IMR-90 (cell line): ENCODE measurements at regions not wholly inside any gene's neighbourhood (a gene's known extent, or its start where the extent isn't known, plus 50 kb on each side); places are given as distances from the start of the nearest gene placed in this dataset.

Experiments
- ATAC-seq: fragments of 200-7000 bp; cut with Tn5 transposase; 2 replicates; pipeline ENCODE4 v1.9.1; 2020; ENCODE audit warnings: low read depth, mild to moderate bottlenecking, moderate library complexity
- BruUV-seq: library from RNA; stranded (reverse); fragments of 400-500 nt; replicated peaks from 2 replicates; lab custom pipeline; 2021; lab: Mats Ljungman, UMichigan
- CTCF ChIA-PET: fragments of 300-600 bp; formaldehyde crosslinking; extraction: SDS; loops from one replicate; lab custom pipeline; 2021; ENCODE audit warnings: antibody characterized with exemption; lab: Yijun Ruan, JAX
- POLR2A ChIA-PET: fragments of 300-600 bp; sonication (Branson Sonifier 250); formaldehyde crosslinking; loops from one replicate; lab custom pipeline; 2022; ENCODE audit warnings: antibody characterized with exemption; ENCODE audit not compliant: unreplicated experiment; lab: Charles Lee
- DNase-seq: peaks from one replicate; pipeline ENCODE4 v3.0.0; 2013
- H2AFZ ChIP-seq: replicated peaks from 2 replicates; pipeline ENCODE3; 2013; ENCODE audit warnings: low read length, mild to moderate bottlenecking; ENCODE audit not compliant: poor library complexity
- H2AK5ac ChIP-seq: 2 replicates; pipeline ENCODE4 v1.6.1; 2013; ENCODE audit warnings: low read depth, low read length, inconsistent platforms
- H2AK9ac ChIP-seq: replicated peaks from 2 replicates; pipeline ENCODE3; 2013; ENCODE audit warnings: mild to moderate bottlenecking, low read depth, low read length, moderate library complexity; ENCODE audit not compliant: poor library complexity
- H2BK120ac ChIP-seq: 2 replicates; pipeline ENCODE4 v1.6.1; 2013; ENCODE audit warnings: low read depth, low read length, inconsistent platforms
- H2BK15ac ChIP-seq: 3 replicates; pipeline ENCODE4 v1.6.1; 2013; ENCODE audit warnings: low read depth, low read length, inconsistent platforms
- H2BK20ac ChIP-seq: 2 replicates; pipeline ENCODE4 v1.6.1; 2013; ENCODE audit warnings: low read depth, mild to moderate bottlenecking, inconsistent platforms, low read length, moderate library complexity
- H2BK5ac ChIP-seq: 2 replicates; pipeline ENCODE4 v1.6.1; 2013; ENCODE audit warnings: mild to moderate bottlenecking, low read depth, low read length, inconsistent platforms; ENCODE audit not compliant: poor library complexity, severe bottlenecking
- H3K14ac ChIP-seq: replicated peaks from 2 replicates; pipeline ENCODE4 v1.6.1; 2013; ENCODE audit warnings: low read depth, low read length, inconsistent platforms
- H3K18ac ChIP-seq: 2 replicates; pipeline ENCODE4 v1.6.1; 2013; ENCODE audit warnings: low read depth, low read length, control low read depth
- H3K23ac ChIP-seq: 2 replicates; pipeline ENCODE4 v1.6.1; 2013; ENCODE audit warnings: low read depth, low read length, inconsistent platforms
- H3K27ac ChIP-seq: 2 replicates; pipeline ENCODE4 v1.5.1; 2013; ENCODE audit warnings: mild to moderate bottlenecking, control low read depth, low read length; ENCODE audit not compliant: insufficient read depth
- H3K27me3 ChIP-seq: 2 replicates; pipeline ENCODE4 v1.6.1; 2013; ENCODE audit warnings: low read length; ENCODE audit not compliant: control insufficient read depth, insufficient read depth
- H3K36me3 ChIP-seq: 2 replicates; pipeline ENCODE4 v1.6.1; 2013; ENCODE audit warnings: low read length, mixed read lengths; ENCODE audit not compliant: control insufficient read depth, insufficient read depth
- H3K4ac ChIP-seq: 2 replicates; pipeline ENCODE4 v1.6.1; 2013; ENCODE audit warnings: low read depth, low read length, inconsistent platforms
- H3K4me1 ChIP-seq: 2 replicates; pipeline ENCODE4 v1.6.1; 2013; ENCODE audit warnings: low read length, mixed read lengths; ENCODE audit not compliant: control insufficient read depth, insufficient read depth
- H3K4me2 ChIP-seq: 2 replicates; pipeline ENCODE4 v1.6.1; 2013; ENCODE audit warnings: low read depth, mild to moderate bottlenecking, control low read depth, low read length, moderate library complexity
- H3K4me3 ChIP-seq: 2 replicates; pipeline ENCODE4 v1.5.1; 2013; ENCODE audit warnings: low read depth, mild to moderate bottlenecking, control low read depth, low read length, moderate library complexity; ENCODE audit not compliant: insufficient read depth
- H3K56ac ChIP-seq: 2 replicates; pipeline ENCODE4 v1.6.1; 2013; ENCODE audit warnings: low read length, inconsistent platforms; ENCODE audit not compliant: insufficient read depth; ENCODE audit errors: extremely low read depth
- H3K79me1 ChIP-seq, 2 experiments: 2 replicates each; pipeline ENCODE4 v1.6.1; 2013; ENCODE audit warnings: low read length in 2 of 2, inconsistent platforms in 1 of 2, low read depth in 1 of 2
- H3K9ac ChIP-seq: 2 replicates; pipeline ENCODE4 v1.6.1; 2013; ENCODE audit warnings: low read depth, low read length, control low read depth
- H3K9me1 ChIP-seq: 2 replicates; pipeline ENCODE4 v1.6.1; 2013; ENCODE audit warnings: low read length, inconsistent platforms; ENCODE audit not compliant: insufficient read depth
- H3K9me3 ChIP-seq: 2 replicates; pipeline ENCODE4 v1.6.1; 2013; ENCODE audit warnings: low read length; ENCODE audit not compliant: control insufficient read depth, insufficient read depth
- H4K20me1 ChIP-seq: 2 replicates; pipeline ENCODE4 v1.6.1; 2013; ENCODE audit warnings: low read length, inconsistent platforms; ENCODE audit not compliant: insufficient read depth
- H4K5ac ChIP-seq: 2 replicates; pipeline ENCODE4 v1.6.1; 2013; ENCODE audit warnings: mild to moderate bottlenecking, low read depth, low read length, control low read depth
- H4K8ac ChIP-seq, 2 experiments: 2 replicates each; pipeline ENCODE4 v1.6.1; 2013; ENCODE audit warnings: low read depth in 2 of 2, low read length in 2 of 2, control low read depth in 1 of 2, inconsistent platforms in 1 of 2
- H4K91ac ChIP-seq: 2 replicates; pipeline ENCODE4 v1.6.1; 2013; ENCODE audit warnings: low read depth, low read length, inconsistent platforms; ENCODE audit not compliant: insufficient read depth
- BHLHE40 ChIP-seq: fragments of 150-350 bp; IDR thresholded peaks from 2 replicates; pipeline ENCODE4 v1.6.1; 2016; ENCODE audit warnings: mild to moderate bottlenecking, low read depth, low read length
- CEBPB ChIP-seq: IDR thresholded peaks from 2 replicates; pipeline ENCODE4 v1.6.1; 2012; ENCODE audit warnings: low read depth, low read length, improper control_type of control experiment
- FOS ChIP-seq: fragments of 150-350 bp; IDR thresholded peaks from 2 replicates; pipeline ENCODE4 v1.6.1; 2016; ENCODE audit warnings: low read depth, low read length
- MAFK ChIP-seq: IDR thresholded peaks from 2 replicates; pipeline ENCODE4 v1.6.1; 2012; ENCODE audit warnings: low read depth, low read length, improper control_type of control experiment
- POLR2A ChIP-seq: IDR thresholded peaks from 2 replicates; pipeline ENCODE4 v1.6.1; 2012; ENCODE audit warnings: mild to moderate bottlenecking, low read depth, low read length
- RAD21 ChIP-seq: IDR thresholded peaks from 2 replicates; pipeline ENCODE4 v1.6.1; 2012; ENCODE audit warnings: low read length, improper control_type of control experiment
- RCOR1 ChIP-seq: IDR thresholded peaks from 2 replicates; pipeline ENCODE4 v1.6.1; 2012; ENCODE audit warnings: mild to moderate bottlenecking, low read length, improper control_type of control experiment; ENCODE audit not compliant: insufficient replicate concordance
- RFX5 ChIP-seq: IDR thresholded peaks from 2 replicates; pipeline ENCODE4 v1.8.0; 2012; ENCODE audit warnings: low read depth, mild to moderate bottlenecking, low read length, moderate library complexity
- WGBS, 2 experiments: methylation state at CpG; one replicate each; pipeline versions ENCODE4 v1.1.5 to v1.1.7; 2013; ENCODE audit warnings: missing lambda C conversion rate in 2 of 2; ENCODE audit not compliant: insufficient read length in 1 of 2; ENCODE audit errors: extremely low coverage in 2 of 2; 5-methylcytosine and 5-hydroxymethylcytosine counted together
- dilution Hi-C: fragments of 300-500 bp; cut with HindIII; formaldehyde crosslinking; loops from one replicate; pipeline ENCODE4 v1.14.3; 2018; ENCODE audit warnings: low sequenced_read_pairs; ENCODE audit not compliant: unreplicated experiment
- in situ Hi-C: fragments of 300-500 bp; cut with MboI; formaldehyde crosslinking; loops from 3 replicates; pipeline ENCODE4 v1.14.3; 2019; ENCODE audit warnings: low sequenced_read_pairs, inconsistent platforms, mixed read lengths
- intact Hi-C: fragments of 100-400 bp; cut with micrococcal nuclease; formaldehyde crosslinking; loops from 2 replicates; pipeline ENCODE4 v1.10.0; 2022

DNA sequence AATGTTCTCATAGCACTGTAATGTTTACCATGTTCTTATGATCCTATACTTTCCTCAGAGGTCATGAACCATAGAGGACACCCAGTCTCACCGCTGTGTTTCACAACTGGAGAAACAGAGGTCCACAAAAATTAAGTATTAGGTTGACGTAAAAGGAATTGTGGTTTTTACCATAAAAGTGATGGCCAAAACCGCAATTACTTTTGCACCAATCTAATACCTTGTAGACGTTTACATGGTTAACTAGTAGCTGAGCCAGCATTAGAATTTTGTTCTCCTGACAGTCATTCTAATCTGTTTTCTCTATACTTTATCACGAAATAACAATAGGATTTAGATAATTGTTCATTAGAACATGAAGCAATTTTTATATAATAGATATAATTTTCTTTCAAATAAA, 763.4 kb upstream of the ARGLU1 start:
- Histone ChIP-seq H3K79me1 (peaks cover 7 to 21% of the 10 kb centered on the region in 2 experiments; a peak in 3 of 4 replicates), H4K20me1 (no peaks in the 10 kb centered on the region), H2BK5ac (no peak overlapping the region), H3K4me2 (no peak overlapping the region), H3K4ac (no peak overlapping the region), H4K5ac (no peak overlapping the region), H3K27ac (no peak overlapping the region), H2BK120ac (no peak overlapping the region), H3K4me1 (no peaks in the 10 kb centered on the region), H3K18ac (no peak overlapping the region), H2AK5ac (no peak overlapping the region), H2BK20ac (no peak overlapping the region), H3K27me3 (no peaks in the 10 kb centered on the region), H2BK15ac (no peak overlapping the region), H4K91ac (no peak overlapping the region), H3K9me1 (no peaks in the 10 kb centered on the region), H3K9me3 (no peaks in the 10 kb centered on the region), H3K56ac (no peak overlapping the region), H3K36me3 (no peaks in the 10 kb centered on the region), H3K23ac (no peak overlapping the region), H3K14ac (no peak overlapping the region), H2AK9ac (no peak overlapping the region), H3K9ac (no peak overlapping the region), H3K4me3 (no peak overlapping the region), H2AFZ (no peak overlapping the region), H4K8ac (no peak overlapping the region)
- no peak for DNase-seq
- BruUV-seq: no TSS peak
- in situ Hi-C loops (no loop called here), intact Hi-C loops (no loop called here), dilution Hi-C loops (no loop called here)
- no CpG with 5 or more reads among the region's 5 CpGs for WGBS, 2 experiments
- ChIA-PET POLR2A (no interaction called here), CTCF (no interaction called here)
- TF ChIP-seq RCOR1 (no peak), FOS (no peak), RAD21 (no peak), CEBPB (no peak), MAFK (no peak), BHLHE40 (no peak), RFX5 (no peak), POLR2A (no peak)
- no peak for ATAC-seq
